ENCODE measurements at regions not wholly inside any gene's neighbourhood (a gene's known extent, or its start where the extent isn't known, plus 50 kb on each side); places are given as distances from the start of the nearest gene placed in this dataset.
"Not testable (repeated sequence)": the region's sequence is repeated elsewhere in the genome, so short reads cannot be mapped to it uniquely, and the experiment has no call there.

- not testable (repeated sequence) for TF ChIP-seq POLR2A, CTCF (IDR thresholded peaks at IDR 0.05)
These were observed 160.1 kb upstream of the PRSS12 start for GRCh38 chr4:118512870-118513269.

Measured in Peyer's patch (tissue), 4 donors.